Type B pancreatic cell (in vitro differentiated cells): ENCODE measurements at regions not wholly inside any gene's neighbourhood (a gene's known extent, or its start where the extent isn't known, plus 50 kb on each side); places are given as distances from the start of the nearest gene placed in this dataset.
"Not testable (repeated sequence)": the region's sequence is repeated elsewhere in the genome, so short reads cannot be mapped to it uniquely, and the experiment has no call there.

Source experiments
- DNase-seq: peaks from one replicate; pipeline ENCODE4 v3.0.0; 2021; ENCODE audit warnings: mixed read lengths; ENCODE audit not compliant: unreplicated experiment; ENCODE audit errors: extremely low spot score
- H3K27ac Mint-ChIP-seq: 2 replicates; pipeline ENCODE4 v1.8.0; 2021; ENCODE audit warnings: mild to moderate bottlenecking, mixed read lengths
- H3K27me3 Mint-ChIP-seq: 2 replicates; pipeline ENCODE4 v1.8.0; 2021; ENCODE audit warnings: mixed read lengths
- H3K36me3 Mint-ChIP-seq: 2 replicates; pipeline ENCODE4 v1.8.0; 2021; ENCODE audit warnings: mixed read lengths
- H3K4me1 Mint-ChIP-seq: one replicate; pipeline ENCODE4 v1.8.0; 2021; ENCODE audit warnings: mixed read lengths; ENCODE audit not compliant: unreplicated experiment
- H3K4me3 Mint-ChIP-seq: 2 replicates; pipeline ENCODE4 v1.8.0; 2021; ENCODE audit warnings: mild to moderate bottlenecking, mixed read lengths
- H3K9me3 Mint-ChIP-seq: 2 replicates; pipeline ENCODE4 v1.8.0; 2021; ENCODE audit warnings: mixed read lengths
- CTCF ChIP-seq: fragments of 200-600 bp; sonication (generic); conservative IDR thresholded peaks from 2 replicates; pipeline ENCODE4 v1.5.0; 2021; ENCODE audit warnings: antibody characterized with exemption, mild to moderate bottlenecking

- no peak overlapping the region for H3K27ac Mint-ChIP-seq
- H3K36me3 Mint-ChIP-seq: no peaks in the 10 kb centered on the region
- no peak for DNase-seq
- no peak for TF ChIP-seq CTCF
- peaks cover 3% of the 10 kb centered on the region for H3K27me3 Mint-ChIP-seq
- no peak overlapping the region for H3K4me3 Mint-ChIP-seq
- no peaks in the 10 kb centered on the region for H3K4me1 Mint-ChIP-seq
- H3K9me3 Mint-ChIP-seq: no peaks in the 10 kb centered on the region
These were observed 367.6 kb upstream of the GYPC start for GRCh38 chr2:126288362-126288761.

- H3K27me3 Mint-ChIP-seq, H3K36me3 Mint-ChIP-seq, H3K9me3 Mint-ChIP-seq, H3K27ac Mint-ChIP-seq, H3K4me3 Mint-ChIP-seq, DNase-seq, H3K4me1 Mint-ChIP-seq: not testable (repeated sequence)
These were observed 362.0 kb upstream of the GYPC start for GRCh38 chr2:126293962-126294361.

- Mint-ChIP-seq H3K27me3 (no peaks in the 10 kb centered on the region), H3K9me3 (no peaks in the 10 kb centered on the region), H3K4me3 (no peak overlapping the region), H3K27ac (no peak overlapping the region), H3K36me3 (no peaks in the 10 kb centered on the region), H3K4me1 (peaks cover 11% of the 10 kb centered on the region)
- no peak for DNase-seq
- TF ChIP-seq CTCF: no peak
These were observed 356.4 kb upstream of the GYPC start for GRCh38 chr2:126299469-126299976.

- H3K4me1 Mint-ChIP-seq: peaks cover 11% of the 10 kb centered on the region
- no peak overlapping the region for H3K27ac Mint-ChIP-seq
- H3K27me3 Mint-ChIP-seq: no peaks in the 10 kb centered on the region
- no peaks in the 10 kb centered on the region for H3K36me3 Mint-ChIP-seq
- H3K4me3 Mint-ChIP-seq: no peak overlapping the region
- no peak for DNase-seq
- no peaks in the 10 kb centered on the region for H3K9me3 Mint-ChIP-seq
- TF ChIP-seq CTCF: no peak
These were observed 355.6 kb upstream of the GYPC start for GRCh38 chr2:126300348-126300747.

- no peaks in the 10 kb centered on the region for H3K9me3 Mint-ChIP-seq
- peaks cover 11% of the 10 kb centered on the region for H3K4me1 Mint-ChIP-seq
- no peak for DNase-seq
- H3K36me3 Mint-ChIP-seq: no peaks in the 10 kb centered on the region
- no peak overlapping the region for H3K4me3 Mint-ChIP-seq
- H3K27ac Mint-ChIP-seq: no peak overlapping the region
- H3K27me3 Mint-ChIP-seq: no peaks in the 10 kb centered on the region
- TF ChIP-seq CTCF: no peak
These were observed 353.9 kb upstream of the GYPC start for GRCh38 chr2:126302043-126302442.

- Mint-ChIP-seq H3K27ac (no peak overlapping the region), H3K27me3 (no peaks in the 10 kb centered on the region), H3K4me1 (peaks cover 11% of the 10 kb centered on the region), H3K9me3 (no peaks in the 10 kb centered on the region), H3K36me3 (no peaks in the 10 kb centered on the region), H3K4me3 (no peak overlapping the region)
- no peak for DNase-seq
- no peak for TF ChIP-seq CTCF
These were observed 352.8 kb upstream of the GYPC start for GRCh38 chr2:126303113-126303512.
